ENCODE measurements at regions not wholly inside any gene's neighbourhood (a gene's known extent, or its start where the extent isn't known, plus 50 kb on each side); places are given as distances from the start of the nearest gene placed in this dataset.
"Not testable (repeated sequence)": the region's sequence is repeated elsewhere in the genome, so short reads cannot be mapped to it uniquely, and the experiment has no call there.

- FAIRE-seq = no peak
Measured at GRCh38 chr6:121855521-121855920, 420.1 kb downstream of the GJA1 start.

GRCh38 chr6:121856296-121856695 lies 420.9 kb downstream of the GJA1 start:
- DNase-seq (ENCODE audit: insufficient read length, low spot score) (no peak), FAIRE-seq (no peak)

More at GRCh38 chr6:121855521-121855920, 420.1 kb downstream of the GJA1 start:
- no peak for DNase-seq (ENCODE audit: insufficient read length, low spot score)

GRCh38 chr6:121857551-121857950 lies 422.1 kb downstream of the GJA1 start:
- no peak for DNase-seq (ENCODE audit: insufficient read length, low spot score)
- no peak for FAIRE-seq

- FAIRE-seq (no peak), DNase-seq (ENCODE audit: insufficient read length, low spot score) (no peak)
Measured at GRCh38 chr6:121858310-121858709, 422.9 kb downstream of the GJA1 start.

- FAIRE-seq (no peak), DNase-seq (ENCODE audit: insufficient read length, low spot score) (no peak)
Measured at GRCh38 chr6:121858986-121859385, 423.5 kb downstream of the GJA1 start.

GRCh38 chr6:121865811-121866210 lies 430.4 kb downstream of the GJA1 start:
- DNase-seq (ENCODE audit: insufficient read length, low spot score) (no peak), FAIRE-seq (no peak)

GRCh38 chr6:121867095-121867494 lies 431.6 kb downstream of the GJA1 start:
- DNase-seq (ENCODE audit: insufficient read length, low spot score) = no peak
- FAIRE-seq = no peak

- DNase-seq (ENCODE audit: insufficient read length, low spot score) = no peak
- no peak for FAIRE-seq
Measured at GRCh38 chr6:121868206-121868605, 432.8 kb downstream of the GJA1 start.

- FAIRE-seq (no peak), DNase-seq (ENCODE audit: insufficient read length, low spot score) (no peak)
Measured at GRCh38 chr6:121873595-121873994, 438.1 kb downstream of the GJA1 start.

GRCh38 chr6:121876721-121877120 lies 441.3 kb downstream of the GJA1 start:
- no peak for DNase-seq (ENCODE audit: insufficient read length, low spot score)
- peak; percentile 26 for FAIRE-seq

GRCh38 chr6:121879149-121879548 lies 443.7 kb downstream of the GJA1 start:
- no peak for DNase-seq (ENCODE audit: insufficient read length, low spot score)
- FAIRE-seq = no peak

GRCh38 chr6:121880831-121881230 lies 445.4 kb downstream of the GJA1 start:
- no peak for DNase-seq (ENCODE audit: insufficient read length, low spot score)
- no peak for FAIRE-seq

GRCh38 chr6:121881974-121882667 lies 446.7 kb downstream of the GJA1 start:
- FAIRE-seq (no peak), DNase-seq (ENCODE audit: insufficient read length, low spot score) (peak; percentile 50)

- no peak for FAIRE-seq
- DNase-seq (ENCODE audit: insufficient read length, low spot score) = no peak
Measured at GRCh38 chr6:121884091-121884490, 448.6 kb downstream of the GJA1 start.

- FAIRE-seq = no peak
- DNase-seq (ENCODE audit: insufficient read length, low spot score) = no peak
Measured at GRCh38 chr6:121884620-121885019, 449.2 kb downstream of the GJA1 start.

GRCh38 chr6:121885399-121886152 lies 450.1 kb downstream of the GJA1 start:
- FAIRE-seq (no peak), DNase-seq (ENCODE audit: insufficient read length, low spot score) (no peak)

GRCh38 chr6:121886223-121886830 lies 450.9 kb downstream of the GJA1 start:
- FAIRE-seq (no peak), DNase-seq (ENCODE audit: insufficient read length, low spot score) (no peak)

- FAIRE-seq (no peak), DNase-seq (ENCODE audit: insufficient read length, low spot score) (no peak)
Measured at GRCh38 chr6:121887724-121888123, 452.3 kb downstream of the GJA1 start.

- FAIRE-seq = no peak
- DNase-seq (ENCODE audit: insufficient read length, low spot score) = no peak
Measured at GRCh38 chr6:121890307-121890910, 455.0 kb downstream of the GJA1 start.

- not testable (repeated sequence) for FAIRE-seq; DNase-seq (ENCODE audit: insufficient read length, low spot score)
Measured at GRCh38 chr6:121895731-121896130, 460.3 kb downstream of the GJA1 start.

- FAIRE-seq (no peak), DNase-seq (ENCODE audit: insufficient read length, low spot score) (no peak)
Measured at GRCh38 chr6:121896363-121896762, 460.9 kb downstream of the GJA1 start.
